ENCODE measurements at regions not wholly inside any gene's neighbourhood (a gene's known extent, or its start where the extent isn't known, plus 50 kb on each side); places are given as distances from the start of the nearest gene placed in this dataset.

GRCh38 chr11:130715085-130715876 is 201.0 kb downstream of the SNX19 start:
- Mint-ChIP-seq H3K36me3 (ENCODE audit: insufficient read depth) (no peaks in the 10 kb centered on the region), H3K9me3 (no peaks in the 10 kb centered on the region), H3K4me3 (no peak overlapping the region), H3K27me3 (ENCODE audit: low read depth) (peaks cover 8% of the 10 kb centered on the region), H3K4me1 (ENCODE audit: low read depth) (no peaks in the 10 kb centered on the region)
- ATAC-seq (no peak), DNase-seq (no peak)

- ATAC-seq: no peak
- Mint-ChIP-seq H3K36me3 (ENCODE audit: insufficient read depth) (no peaks in the 10 kb centered on the region), H3K4me3 (no peak overlapping the region), H3K27me3 (ENCODE audit: low read depth) (peaks cover 8% of the 10 kb centered on the region), H3K4me1 (ENCODE audit: low read depth) (no peaks in the 10 kb centered on the region), H3K9me3 (no peaks in the 10 kb centered on the region)
- DNase-seq: no peak
These were observed 200.4 kb downstream of the SNX19 start for GRCh38 chr11:130715877-130716220.

- H3K4me3 Mint-ChIP-seq: no peak overlapping the region
- DNase-seq (no peak), ATAC-seq (no peak)
- no peaks in the 10 kb centered on the region for H3K36me3 Mint-ChIP-seq (ENCODE audit: insufficient read depth)
- H3K4me1 Mint-ChIP-seq (ENCODE audit: low read depth): no peaks in the 10 kb centered on the region
- H3K27me3 Mint-ChIP-seq (ENCODE audit: low read depth): peaks cover 8% of the 10 kb centered on the region
- H3K9me3 Mint-ChIP-seq: no peaks in the 10 kb centered on the region
These were observed 198.2 kb downstream of the SNX19 start for GRCh38 chr11:130718120-130718519.

- ATAC-seq (no peak), DNase-seq (no peak)
- Mint-ChIP-seq H3K36me3 (ENCODE audit: insufficient read depth) (no peaks in the 10 kb centered on the region), H3K27me3 (ENCODE audit: low read depth) (peaks cover 8% of the 10 kb centered on the region), H3K4me3 (no peak overlapping the region), H3K9me3 (no peaks in the 10 kb centered on the region), H3K4me1 (ENCODE audit: low read depth) (no peaks in the 10 kb centered on the region)
These were observed 196.9 kb downstream of the SNX19 start for GRCh38 chr11:130719220-130719915.

GRCh38 chr11:130720232-130721022 is 195.9 kb downstream of the SNX19 start:
- H3K27me3 Mint-ChIP-seq (ENCODE audit: low read depth): peaks cover 8% of the 10 kb centered on the region
- no peak for ATAC-seq
- H3K9me3 Mint-ChIP-seq: no peaks in the 10 kb centered on the region
- no peaks in the 10 kb centered on the region for H3K36me3 Mint-ChIP-seq (ENCODE audit: insufficient read depth)
- H3K4me1 Mint-ChIP-seq (ENCODE audit: low read depth): no peaks in the 10 kb centered on the region
- no peak overlapping the region for H3K4me3 Mint-ChIP-seq
- DNase-seq: no peak

GRCh38 chr11:130721023-130721681 is 195.1 kb downstream of the SNX19 start:
- Mint-ChIP-seq H3K27me3 (ENCODE audit: low read depth) (peaks cover 7% of the 10 kb centered on the region), H3K9me3 (no peaks in the 10 kb centered on the region), H3K4me3 (no peak overlapping the region), H3K36me3 (ENCODE audit: insufficient read depth) (no peaks in the 10 kb centered on the region), H3K4me1 (ENCODE audit: low read depth) (no peaks in the 10 kb centered on the region)
- ATAC-seq: no peak
- no peak for DNase-seq

- H3K27me3 Mint-ChIP-seq (ENCODE audit: low read depth): peaks cover 6% of the 10 kb centered on the region
- ATAC-seq (no peak), DNase-seq (no peak)
- no peaks in the 10 kb centered on the region for H3K4me1 Mint-ChIP-seq (ENCODE audit: low read depth)
- no peaks in the 10 kb centered on the region for H3K36me3 Mint-ChIP-seq (ENCODE audit: insufficient read depth)
- no peaks in the 10 kb centered on the region for H3K9me3 Mint-ChIP-seq
- H3K4me3 Mint-ChIP-seq: no peak overlapping the region
These were observed 194.5 kb downstream of the SNX19 start for GRCh38 chr11:130721736-130722135.

- H3K36me3 Mint-ChIP-seq (ENCODE audit: insufficient read depth): no peaks in the 10 kb centered on the region
- no peaks in the 10 kb centered on the region for H3K9me3 Mint-ChIP-seq
- no peaks in the 10 kb centered on the region for H3K4me1 Mint-ChIP-seq (ENCODE audit: low read depth)
- no peak for DNase-seq
- peaks cover 2% of the 10 kb centered on the region for H3K27me3 Mint-ChIP-seq (ENCODE audit: low read depth)
- ATAC-seq: no peak
- H3K4me3 Mint-ChIP-seq: no peak overlapping the region
These were observed 193.9 kb downstream of the SNX19 start for GRCh38 chr11:130722401-130722800.

GRCh38 chr11:130725421-130726233 is 190.7 kb downstream of the SNX19 start:
- peaks cover 2% of the 10 kb centered on the region for H3K27me3 Mint-ChIP-seq (ENCODE audit: low read depth)
- ATAC-seq (no peak), DNase-seq (no peak)
- peaks cover 17% of the 10 kb centered on the region for H3K9me3 Mint-ChIP-seq
- H3K36me3 Mint-ChIP-seq (ENCODE audit: insufficient read depth): no peaks in the 10 kb centered on the region
- H3K4me3 Mint-ChIP-seq: no peak overlapping the region
- no peaks in the 10 kb centered on the region for H3K4me1 Mint-ChIP-seq (ENCODE audit: low read depth)

GRCh38 chr11:130726234-130727037 is 189.8 kb downstream of the SNX19 start:
- Mint-ChIP-seq H3K4me1 (ENCODE audit: low read depth) (no peaks in the 10 kb centered on the region), H3K4me3 (no peak overlapping the region), H3K9me3 (peaks cover 24% of the 10 kb centered on the region), H3K36me3 (ENCODE audit: insufficient read depth) (no peaks in the 10 kb centered on the region), H3K27me3 (ENCODE audit: low read depth) (peaks cover 2% of the 10 kb centered on the region)
- ATAC-seq: no peak
- no peak for DNase-seq

- Mint-ChIP-seq H3K36me3 (ENCODE audit: insufficient read depth) (no peaks in the 10 kb centered on the region), H3K4me1 (ENCODE audit: low read depth) (no peaks in the 10 kb centered on the region), H3K9me3 (peaks cover 28% of the 10 kb centered on the region), H3K4me3 (no peak overlapping the region), H3K27me3 (ENCODE audit: low read depth) (peaks cover 2% of the 10 kb centered on the region)
- ATAC-seq: no peak
- DNase-seq: no peak
These were observed 188.8 kb downstream of the SNX19 start for GRCh38 chr11:130727157-130728119.
